ENCODE measurements at regions not wholly inside any gene's neighbourhood (a gene's known extent, or its start where the extent isn't known, plus 50 kb on each side); places are given as distances from the start of the nearest gene placed in this dataset.

- no peak for DNase-seq
Measured at GRCh38 chr2:67660015-67660602, 263.0 kb downstream of the ETAA1 start.

- DNase-seq = no peak
Measured at GRCh38 chr2:67660871-67661270, 263.7 kb downstream of the ETAA1 start.

GRCh38 chr2:67662222-67662621 lies 265.1 kb downstream of the ETAA1 start:
- DNase-seq = no peak

GRCh38 chr2:67663776-67664175 lies 266.6 kb downstream of the ETAA1 start:
- DNase-seq = no peak

GRCh38 chr2:67666386-67667053 lies 269.4 kb downstream of the ETAA1 start:
- no peak for DNase-seq

- no peak for DNase-seq
Measured at GRCh38 chr2:67667054-67667908, 270.1 kb downstream of the ETAA1 start.

- DNase-seq = no peak
Measured at GRCh38 chr2:67668538-67668937, 271.4 kb downstream of the ETAA1 start.

- DNase-seq = no peak
Measured at GRCh38 chr2:67669168-67669567, 272.0 kb downstream of the ETAA1 start.

GRCh38 chr2:67669766-67670165 lies 272.6 kb downstream of the ETAA1 start:
- DNase-seq = no peak

- no peak for DNase-seq
Measured at GRCh38 chr2:67670747-67671183, 273.6 kb downstream of the ETAA1 start.

- DNase-seq = no peak
Measured at GRCh38 chr2:67671464-67672450, 274.6 kb downstream of the ETAA1 start.

GRCh38 chr2:67674668-67675067 lies 277.5 kb downstream of the ETAA1 start:
- DNase-seq = no peak

GRCh38 chr2:67684991-67685390 lies 287.9 kb downstream of the ETAA1 start:
- DNase-seq = no peak

GRCh38 chr2:67686254-67686653 lies 289.1 kb downstream of the ETAA1 start:
- no peak for DNase-seq

- DNase-seq = no peak
Measured at GRCh38 chr2:67689186-67689585, 292.1 kb downstream of the ETAA1 start.

- DNase-seq = no peak
Measured at GRCh38 chr2:67689651-67690050, 292.5 kb downstream of the ETAA1 start.

GRCh38 chr2:67694445-67694844 lies 297.3 kb downstream of the ETAA1 start:
- no peak for DNase-seq

GRCh38 chr2:67701011-67701410 lies 303.9 kb downstream of the ETAA1 start:
- no peak for DNase-seq

GRCh38 chr2:67702284-67702683 lies 305.2 kb downstream of the ETAA1 start:
- no peak for DNase-seq

GRCh38 chr2:67702937-67703336 lies 305.8 kb downstream of the ETAA1 start:
- DNase-seq = no peak

GRCh38 chr2:67706082-67706481 lies 308.9 kb downstream of the ETAA1 start:
- DNase-seq = no peak

GRCh38 chr2:67707896-67708295 lies 310.8 kb downstream of the ETAA1 start:
- DNase-seq = no peak

- DNase-seq = no peak
Measured at GRCh38 chr2:67709835-67710234, 312.7 kb downstream of the ETAA1 start.
